ENCODE measurements at regions not wholly inside any gene's neighbourhood (a gene's known extent, or its start where the extent isn't known, plus 50 kb on each side); places are given as distances from the start of the nearest gene placed in this dataset.
"Not testable (repeated sequence)": the region's sequence is repeated elsewhere in the genome, so short reads cannot be mapped to it uniquely, and the experiment has no call there.

DNA sequence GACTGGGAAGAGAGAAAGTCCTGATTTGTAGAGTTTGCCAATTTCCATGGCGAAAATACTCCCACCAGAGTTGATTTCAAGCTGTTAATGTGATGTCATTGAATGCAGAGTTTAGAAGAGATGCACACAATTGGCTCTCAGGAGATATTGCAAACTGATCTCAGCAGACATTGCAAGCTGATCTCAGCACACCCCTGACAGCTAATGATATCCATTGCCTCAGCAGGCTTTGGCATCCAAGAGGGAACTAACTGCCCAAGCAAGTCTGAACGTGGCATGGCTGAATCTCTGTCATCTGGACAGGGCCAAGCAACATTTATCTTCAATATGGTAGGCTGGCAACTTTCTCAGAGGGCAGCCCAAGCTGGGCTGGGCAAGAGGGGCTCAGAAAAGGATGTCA, 78.4 kb upstream of the CYP1B1 start:
- ATAC-seq (replicated peaks): no peak
- Mint-ChIP-seq H3K27me3 (peaks cover 37% of the 10 kb centered on the region), H3K4me1 (no peaks in the 10 kb centered on the region), H3K36me3 (ENCODE audit: low read depth) (no peaks in the 10 kb centered on the region), H3K9me3 (no peaks in the 10 kb centered on the region), H3K27ac (no peak overlapping the region), H3K4me3 (no peak overlapping the region)

GRCh38 chr2:38153476-38154135, 77.7 kb upstream of the CYP1B1 start:
- H3K4me3 Mint-ChIP-seq: no peak overlapping the region
- H3K27me3 Mint-ChIP-seq: peaks cover 34% of the 10 kb centered on the region
- H3K4me1 Mint-ChIP-seq: no peaks in the 10 kb centered on the region
- no peak overlapping the region for H3K27ac Mint-ChIP-seq
- no peak for ATAC-seq (replicated peaks)
- H3K9me3 Mint-ChIP-seq: no peaks in the 10 kb centered on the region
- no peaks in the 10 kb centered on the region for H3K36me3 Mint-ChIP-seq (ENCODE audit: low read depth)

DNA sequence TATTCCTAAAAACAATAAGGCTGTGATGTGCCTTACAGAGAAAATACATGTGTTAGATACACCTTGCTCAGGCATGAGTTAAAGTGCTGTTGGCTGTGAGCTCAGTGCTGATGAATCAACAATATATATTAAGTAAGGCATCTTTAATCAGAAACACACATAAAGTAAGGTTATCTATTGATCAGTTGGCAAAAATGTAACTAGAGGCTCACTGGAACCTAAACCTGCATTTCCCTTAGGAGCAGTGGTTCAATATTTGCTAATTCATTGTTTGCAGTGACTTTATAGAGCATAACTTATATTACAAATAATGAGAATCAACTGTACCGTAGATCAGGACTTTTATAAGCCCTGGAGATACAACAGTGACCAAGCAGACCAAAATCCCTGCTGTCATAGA, 77.0 kb upstream of the CYP1B1 start:
- Mint-ChIP-seq H3K4me1 (no peaks in the 10 kb centered on the region), H3K27me3 (peaks cover 33% of the 10 kb centered on the region), H3K9me3 (no peaks in the 10 kb centered on the region), H3K36me3 (ENCODE audit: low read depth) (no peaks in the 10 kb centered on the region), H3K4me3 (no peak overlapping the region), H3K27ac (no peak overlapping the region)
- ATAC-seq (replicated peaks): no peak

DNA sequence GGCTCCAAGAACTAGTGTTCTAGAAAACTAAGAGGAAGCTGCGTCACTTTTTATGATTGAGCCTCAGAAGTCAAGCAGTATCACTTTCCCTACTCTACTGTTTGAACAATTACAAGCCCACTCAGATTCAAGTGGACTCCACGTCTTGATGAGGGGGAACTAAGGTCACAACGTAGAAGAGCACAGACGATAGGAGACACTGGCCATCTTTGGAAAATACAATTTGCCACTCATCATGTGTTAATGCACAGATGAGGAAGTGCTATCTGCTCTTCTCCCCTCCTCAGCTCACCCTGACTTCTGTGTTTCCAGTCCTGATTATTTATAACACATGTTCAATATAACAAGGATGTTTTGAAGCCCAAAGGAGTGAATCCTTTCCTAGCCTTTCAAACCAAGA, 76.1 kb upstream of the CYP1B1 start:
- Mint-ChIP-seq H3K4me3 (no peak overlapping the region), H3K36me3 (ENCODE audit: low read depth) (no peaks in the 10 kb centered on the region), H3K27me3 (peaks cover 28% of the 10 kb centered on the region), H3K4me1 (peaks cover 3% of the 10 kb centered on the region), H3K27ac (no peak overlapping the region), H3K9me3 (no peaks in the 10 kb centered on the region)
- no peak for ATAC-seq (replicated peaks)

GRCh38 chr2:38149531-38149930, 73.6 kb upstream of the CYP1B1 start:
- Mint-ChIP-seq H3K27me3 (peaks cover 13% of the 10 kb centered on the region), H3K4me3 (no peak overlapping the region), H3K9me3 (no peaks in the 10 kb centered on the region), H3K36me3 (ENCODE audit: low read depth) (no peaks in the 10 kb centered on the region), H3K4me1 (peaks cover 5% of the 10 kb centered on the region), H3K27ac (no peak overlapping the region)
- no peak for ATAC-seq (replicated peaks)

- Mint-ChIP-seq H3K4me1 (peaks cover 5% of the 10 kb centered on the region), H3K27ac (no peak overlapping the region), H3K27me3 (peaks cover 6% of the 10 kb centered on the region), H3K36me3 (ENCODE audit: low read depth) (no peaks in the 10 kb centered on the region), H3K4me3 (no peak overlapping the region), H3K9me3 (no peaks in the 10 kb centered on the region)
- no peak for ATAC-seq (replicated peaks)
These were observed 72.5 kb upstream of the CYP1B1 start for GRCh38 chr2:38148501-38148900.

- Mint-ChIP-seq H3K4me3 (peak overlapping the region; percentile 5), H3K36me3 (ENCODE audit: low read depth) (no peaks in the 10 kb centered on the region), H3K4me1 (peaks cover 5% of the 10 kb centered on the region), H3K27me3 (peaks cover 7% of the 10 kb centered on the region), H3K27ac (no peak overlapping the region), H3K9me3 (no peaks in the 10 kb centered on the region)
- peak; percentile 15 for ATAC-seq (replicated peaks)
These were observed 71.6 kb upstream of the CYP1B1 start for GRCh38 chr2:38147333-38148121.

DNA sequence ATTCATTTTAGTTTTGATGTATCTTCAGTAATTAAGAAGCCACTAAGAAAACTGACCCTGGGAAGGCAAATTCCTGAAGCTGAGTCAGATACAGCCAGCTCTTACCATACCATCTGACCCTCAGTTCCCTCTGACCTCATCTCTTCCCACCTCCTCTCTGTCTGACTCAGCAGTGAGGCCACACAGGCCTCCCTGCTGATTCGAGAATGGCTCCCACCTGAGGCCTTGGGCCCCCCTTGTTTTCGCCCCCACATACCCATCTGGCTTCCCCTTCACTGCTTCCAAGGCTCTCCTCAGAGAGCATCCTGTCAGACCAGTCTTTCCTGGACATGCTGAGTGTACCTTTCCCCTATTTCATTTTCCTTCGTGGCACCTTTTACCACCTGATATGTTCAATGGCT, 71.0 kb upstream of the CYP1B1 start:
- peaks cover 9% of the 10 kb centered on the region for H3K27me3 Mint-ChIP-seq
- no peak overlapping the region for H3K27ac Mint-ChIP-seq
- no peaks in the 10 kb centered on the region for H3K36me3 Mint-ChIP-seq (ENCODE audit: low read depth)
- peak; percentile 87 for ATAC-seq (replicated peaks)
- peaks cover 5% of the 10 kb centered on the region for H3K4me1 Mint-ChIP-seq
- H3K9me3 Mint-ChIP-seq: no peaks in the 10 kb centered on the region
- peak overlapping the region; percentile 5 for H3K4me3 Mint-ChIP-seq

- no peak overlapping the region for H3K27ac Mint-ChIP-seq
- no peaks in the 10 kb centered on the region for H3K36me3 Mint-ChIP-seq (ENCODE audit: low read depth)
- peaks cover 5% of the 10 kb centered on the region for H3K4me1 Mint-ChIP-seq
- H3K27me3 Mint-ChIP-seq: peaks cover 9% of the 10 kb centered on the region
- ATAC-seq (replicated peaks): peak; percentile 72
- no peak overlapping the region for H3K4me3 Mint-ChIP-seq
- H3K9me3 Mint-ChIP-seq: no peaks in the 10 kb centered on the region
These were observed 70.4 kb upstream of the CYP1B1 start for GRCh38 chr2:38146275-38146906.

DNA sequence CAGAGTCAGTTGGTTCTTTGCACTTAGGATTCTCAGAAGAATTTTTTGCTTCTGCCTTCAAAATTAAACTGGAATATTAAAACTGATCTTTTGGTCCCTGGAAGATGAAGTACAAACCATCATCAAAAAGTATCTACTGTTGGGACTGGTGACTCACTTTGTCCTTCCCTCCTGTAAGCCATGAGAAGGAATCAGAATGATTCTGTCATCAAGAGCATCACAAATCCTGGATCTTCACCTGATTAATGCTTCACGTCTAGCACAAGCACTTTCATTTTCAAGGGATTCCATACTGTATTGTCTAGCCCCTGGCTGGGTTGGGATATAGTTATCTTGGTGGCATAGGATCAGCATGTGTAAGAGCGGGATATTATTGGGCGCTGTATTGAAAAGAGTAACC, 69.3 kb upstream of the CYP1B1 start:
- no peak for ATAC-seq (replicated peaks)
- Mint-ChIP-seq H3K27me3 (peaks cover 11% of the 10 kb centered on the region), H3K9me3 (no peaks in the 10 kb centered on the region), H3K4me1 (peaks cover 5% of the 10 kb centered on the region), H3K27ac (no peak overlapping the region), H3K36me3 (ENCODE audit: low read depth) (no peaks in the 10 kb centered on the region), H3K4me3 (no peak overlapping the region)

- peaks cover 14% of the 10 kb centered on the region for H3K27me3 Mint-ChIP-seq
- no peaks in the 10 kb centered on the region for H3K36me3 Mint-ChIP-seq (ENCODE audit: low read depth)
- peaks cover 5% of the 10 kb centered on the region for H3K4me1 Mint-ChIP-seq
- no peaks in the 10 kb centered on the region for H3K9me3 Mint-ChIP-seq
- no peak overlapping the region for H3K4me3 Mint-ChIP-seq
- no peak for ATAC-seq (replicated peaks)
- H3K27ac Mint-ChIP-seq: no peak overlapping the region
These were observed 66.7 kb upstream of the CYP1B1 start for GRCh38 chr2:38142627-38143026.

DNA sequence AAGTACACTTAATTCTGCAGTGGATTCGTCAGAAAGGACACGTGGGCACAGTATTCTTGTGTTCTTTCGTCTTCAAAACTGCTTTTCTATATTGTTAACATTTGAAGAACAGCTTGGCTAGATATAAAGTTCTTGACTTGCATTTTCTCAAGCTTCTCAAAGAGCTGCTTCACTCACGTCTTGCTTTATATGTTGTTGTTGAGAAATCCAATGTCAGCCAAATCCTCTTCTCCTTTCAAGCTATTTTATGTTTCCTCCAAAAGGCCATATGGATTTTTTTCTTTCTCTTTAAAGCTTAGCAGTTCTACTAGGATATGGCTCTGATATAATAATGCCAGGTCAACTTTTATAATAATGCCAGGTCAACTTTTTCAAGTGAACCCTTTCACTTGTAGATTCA, 65.5 kb upstream of the CYP1B1 start:
- ATAC-seq (replicated peaks): no peak
- Mint-ChIP-seq H3K4me3 (no peak overlapping the region), H3K9me3 (no peaks in the 10 kb centered on the region)

DNA sequence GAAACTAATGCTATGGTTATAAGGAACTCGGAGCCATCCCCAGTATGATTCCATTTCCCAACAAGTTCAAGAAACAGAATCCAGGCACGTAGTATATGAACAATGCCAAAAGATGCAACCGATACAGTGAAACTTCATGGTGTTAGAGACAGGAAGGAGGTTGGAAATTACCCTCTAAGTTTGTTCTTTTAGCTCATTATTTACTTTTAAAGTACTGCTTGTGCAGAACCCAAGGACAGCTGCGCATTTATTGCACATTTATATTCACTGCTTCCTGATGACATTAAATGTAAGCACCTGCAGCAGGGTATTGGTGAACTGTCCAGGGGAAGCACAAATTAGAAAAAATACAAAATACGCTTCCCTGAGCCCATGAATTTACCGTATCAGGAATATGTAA, 63.0 kb upstream of the CYP1B1 start:
- no peaks in the 10 kb centered on the region for H3K36me3 Mint-ChIP-seq (ENCODE audit: low read depth)
- no peak overlapping the region for H3K4me3 Mint-ChIP-seq

More for the DNA sequence above, 65.5 kb upstream of the CYP1B1 start:
- Mint-ChIP-seq H3K4me1 (no peaks in the 10 kb centered on the region), H3K36me3 (ENCODE audit: low read depth) (no peaks in the 10 kb centered on the region), H3K27me3 (peaks cover 14% of the 10 kb centered on the region), H3K27ac (no peak overlapping the region)

GRCh38 chr2:38138419-38138818, 62.5 kb upstream of the CYP1B1 start:
- no peak overlapping the region for H3K4me3 Mint-ChIP-seq
- H3K36me3 Mint-ChIP-seq (ENCODE audit: low read depth): no peaks in the 10 kb centered on the region
- ATAC-seq (replicated peaks): no peak
- no peak overlapping the region for H3K27ac Mint-ChIP-seq
- H3K27me3 Mint-ChIP-seq: peaks cover 22% of the 10 kb centered on the region
- no peaks in the 10 kb centered on the region for H3K9me3 Mint-ChIP-seq
- H3K4me1 Mint-ChIP-seq: no peaks in the 10 kb centered on the region

More for the DNA sequence above, 63.0 kb upstream of the CYP1B1 start:
- Mint-ChIP-seq H3K27ac (no peak overlapping the region), H3K4me1 (no peaks in the 10 kb centered on the region), H3K9me3 (no peaks in the 10 kb centered on the region), H3K27me3 (peaks cover 22% of the 10 kb centered on the region)
- ATAC-seq (replicated peaks): no peak

DNA sequence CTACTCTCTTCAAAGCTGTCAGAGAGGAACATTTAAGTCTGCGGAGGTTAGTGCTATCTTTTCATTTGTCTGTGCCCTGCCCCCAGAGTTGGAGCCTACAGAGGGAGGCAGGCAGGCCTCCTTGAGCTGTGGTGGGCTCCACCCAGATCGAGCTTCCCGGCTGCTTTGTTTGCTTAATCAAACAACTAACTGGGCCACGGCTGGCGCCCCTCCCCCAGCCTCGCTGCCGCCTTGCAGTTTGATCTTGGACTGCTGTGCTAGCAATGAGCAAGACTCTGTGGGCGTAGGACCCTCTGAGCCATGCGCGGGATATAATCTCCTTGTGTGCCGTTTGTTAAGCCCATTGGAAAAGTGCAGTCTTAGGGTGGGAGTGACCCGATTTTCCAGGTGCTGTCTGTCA, 62.0 kb upstream of the CYP1B1 start:
- not testable (repeated sequence) for ATAC-seq (replicated peaks)

More for the DNA sequence above, 62.0 kb upstream of the CYP1B1 start:
- not testable (repeated sequence) for H3K36me3 Mint-ChIP-seq (ENCODE audit: low read depth); H3K4me3 Mint-ChIP-seq; H3K9me3 Mint-ChIP-seq; H3K4me1 Mint-ChIP-seq; H3K27ac Mint-ChIP-seq
- H3K27me3 Mint-ChIP-seq: peaks cover 22% of the 10 kb centered on the region
